NT2/D1 (cell line): ENCODE measurements at regions not wholly inside any gene's neighbourhood (a gene's known extent, or its start where the extent isn't known, plus 50 kb on each side); places are given as distances from the start of the nearest gene placed in this dataset.

Experiments
- SUZ12 ChIP-seq: IDR thresholded peaks from 2 replicates; pipeline ENCODE4 v1.6.1; 2011; ENCODE audit not compliant: insufficient read length, insufficient read depth; ENCODE audit errors: extremely low read depth
- YY1 ChIP-seq: IDR thresholded peaks from 2 replicates; pipeline ENCODE4 v1.6.1; 2011; ENCODE audit not compliant: insufficient read length, insufficient read depth

GRCh38 chr1:95518310-95518709 lies 284.3 kb downstream of the RWDD3 start:
- no peak for TF ChIP-seq YY1
- no peak for TF ChIP-seq SUZ12
